GM21737 (cell line): ENCODE measurements at regions not wholly inside any gene's neighbourhood (a gene's known extent, or its start where the extent isn't known, plus 50 kb on each side); places are given as distances from the start of the nearest gene placed in this dataset.
A peak's percentile ranks its signal among the peaks of the same experiment; 100 is the strongest.
"Not testable (repeated sequence)": the region's sequence is repeated elsewhere in the genome, so short reads cannot be mapped to it uniquely, and the experiment has no call there.

Experiments used
- ATAC-seq: cut with Tn5 transposase; IDR thresholded peaks from one replicate; pipeline ENCODE4 v1.9.1; 2021; ENCODE audit warnings: mild to moderate bottlenecking, moderate library complexity; ENCODE audit not compliant: unreplicated experiment

DNA sequence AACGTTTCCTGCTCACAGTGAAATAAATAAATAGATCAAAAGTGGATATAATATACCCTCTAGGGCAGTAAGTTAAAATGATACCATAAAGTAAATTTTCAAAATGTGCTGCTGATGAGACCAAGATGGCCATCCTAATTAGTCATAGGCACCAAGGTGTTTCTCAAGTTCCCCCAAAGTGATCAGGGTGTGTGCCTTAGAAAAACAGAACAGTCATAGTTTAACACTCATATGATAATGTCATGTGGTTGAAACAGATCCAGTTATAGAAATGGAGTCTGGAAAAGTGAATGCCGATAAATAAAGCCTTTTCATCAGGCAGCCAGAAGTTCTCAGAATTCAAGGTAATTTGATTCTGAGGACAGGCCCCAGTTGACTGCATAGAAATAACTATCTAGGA is 161.5 kb upstream of the CDKN2B start:
- ATAC-seq, result no peak

DNA sequence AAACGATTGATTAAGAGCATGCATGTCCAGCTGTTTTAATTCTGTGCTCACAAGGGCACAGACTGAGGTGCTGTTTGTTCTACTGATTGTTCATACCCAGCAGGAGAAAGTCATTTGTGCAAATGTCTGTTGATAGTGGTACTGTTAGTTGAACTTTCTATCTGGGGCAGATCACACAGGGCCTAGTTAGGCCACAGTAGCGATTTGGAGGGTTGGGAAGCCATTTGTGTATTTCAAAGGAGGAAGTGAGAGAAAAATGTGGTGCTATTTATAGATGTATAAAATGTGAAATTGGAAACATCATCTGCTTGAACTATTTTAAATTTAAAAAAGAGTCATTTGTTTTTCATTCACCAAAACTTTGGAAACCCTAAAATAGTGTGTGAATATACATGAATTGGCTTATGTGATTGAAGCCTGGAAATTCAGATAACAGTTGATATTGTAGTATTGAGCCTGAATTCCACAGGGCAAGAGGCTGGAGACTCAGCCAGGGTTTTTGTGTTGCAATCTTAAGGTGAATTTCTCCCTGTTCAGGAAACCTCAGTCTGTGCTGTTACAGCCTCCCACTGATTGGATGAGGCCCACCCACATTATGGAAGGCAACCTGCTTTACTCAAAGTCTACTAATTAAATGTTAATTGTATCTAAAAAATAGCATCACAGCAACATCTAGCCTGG is 162.0 kb upstream of the CDKN2B start:
- no peak for ATAC-seq

DNA sequence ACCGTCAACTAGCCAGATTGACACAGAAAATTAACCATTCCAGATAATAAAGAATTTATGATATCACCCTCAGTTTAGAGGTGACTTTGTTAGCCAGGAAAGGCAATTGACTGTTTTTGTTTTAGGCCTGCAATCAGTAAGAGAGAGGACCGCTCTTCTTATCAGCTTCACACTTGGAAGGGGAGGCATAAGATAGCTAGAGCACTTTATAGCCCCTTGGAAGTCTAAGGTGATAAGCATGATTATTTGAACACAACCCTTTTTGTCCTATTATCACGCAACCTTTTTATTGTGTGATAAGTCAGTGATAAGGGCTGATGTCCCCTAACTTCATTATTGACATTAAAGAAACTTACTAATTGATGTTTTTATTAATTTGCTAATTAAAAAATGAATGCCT is 162.6 kb upstream of the CDKN2B start:
- no peak for ATAC-seq

DNA sequence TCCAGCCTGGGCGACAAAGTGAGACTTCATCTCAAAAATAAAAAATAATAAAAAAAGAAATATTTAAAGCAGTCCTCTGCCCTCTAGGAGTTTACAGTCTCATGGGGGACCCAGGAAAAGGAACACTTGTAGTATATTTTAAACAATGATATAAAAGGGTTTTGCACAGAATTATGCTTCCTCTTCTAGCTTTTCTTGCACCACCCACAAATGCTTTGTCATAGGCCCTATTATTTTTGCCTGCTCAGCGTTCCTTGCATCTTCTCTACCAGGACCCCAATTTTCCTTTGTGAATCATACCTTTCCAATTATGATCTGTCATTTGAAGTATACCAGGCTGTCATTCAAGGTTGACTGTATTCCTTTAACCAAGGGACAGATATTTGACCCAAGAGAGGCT is 164.8 kb upstream of the CDKN2B start:
- no peak for ATAC-seq

DNA sequence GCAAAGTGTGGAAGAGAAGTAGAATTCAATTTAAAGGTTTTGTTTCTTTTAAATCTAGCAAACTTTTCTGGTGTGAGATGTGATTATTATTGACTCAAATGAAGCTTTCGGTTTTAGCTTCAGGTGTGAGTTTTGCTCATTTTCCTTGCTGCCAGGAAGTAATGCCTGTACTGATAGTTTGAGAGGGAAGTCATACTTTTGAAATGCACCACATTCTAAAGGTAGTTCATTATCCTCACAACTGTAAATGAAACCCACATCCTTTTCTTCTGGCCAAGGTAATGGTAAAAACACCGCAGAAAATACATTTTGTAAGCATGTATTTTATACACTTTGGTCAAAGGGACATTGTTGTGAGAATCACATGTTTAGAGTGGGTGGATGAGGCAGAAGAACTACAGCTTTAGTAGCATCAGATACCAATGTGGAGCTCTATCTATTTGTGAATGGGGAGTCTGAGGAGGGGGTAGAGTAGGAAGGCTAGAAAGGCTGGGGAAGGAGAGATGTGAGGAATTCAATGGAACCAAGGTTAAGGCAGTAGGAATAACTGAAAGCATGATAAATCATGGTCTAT is 167.0 kb upstream of the CDKN2B start:
- peak; percentile 46 for ATAC-seq

DNA sequence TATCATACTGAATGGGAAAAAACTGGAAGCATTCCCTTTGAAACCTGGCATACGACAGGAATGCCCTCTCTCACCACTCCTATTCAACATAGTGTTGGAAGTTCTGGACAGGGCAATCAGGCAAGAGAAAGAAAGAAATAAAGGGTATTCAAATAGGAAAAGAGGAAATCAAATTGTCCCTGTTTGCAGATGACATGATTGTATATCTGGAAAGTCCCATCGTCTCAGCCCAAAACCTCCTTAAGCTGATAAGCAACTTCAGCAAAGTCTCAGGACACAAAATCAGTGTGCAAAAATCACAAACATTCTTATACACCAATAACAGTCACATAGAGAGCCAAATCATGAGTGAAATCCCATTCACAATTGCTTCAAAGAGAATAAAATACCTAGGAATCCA is 171.9 kb upstream of the CDKN2B start:
- ATAC-seq, result not testable (repeated sequence)

DNA sequence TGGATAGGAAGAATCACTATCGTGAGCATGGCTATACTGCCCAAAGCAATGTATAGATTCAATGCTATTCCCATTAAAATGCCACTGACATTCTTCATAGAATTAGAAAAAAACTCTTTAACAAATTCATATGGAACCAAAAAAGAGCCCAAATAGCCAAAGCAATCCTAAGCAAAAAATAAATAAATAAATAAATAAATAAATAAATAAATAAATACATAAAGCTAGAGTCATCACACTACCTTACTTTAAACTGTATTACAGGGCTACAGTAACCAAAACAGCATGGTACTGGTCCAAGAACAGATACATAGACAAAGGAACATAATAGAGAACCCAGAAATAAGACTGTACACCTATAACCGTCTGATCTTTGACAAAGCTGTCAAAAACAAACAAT is 180.4 kb upstream of the CDKN2B start:
- ATAC-seq, result no peak

DNA sequence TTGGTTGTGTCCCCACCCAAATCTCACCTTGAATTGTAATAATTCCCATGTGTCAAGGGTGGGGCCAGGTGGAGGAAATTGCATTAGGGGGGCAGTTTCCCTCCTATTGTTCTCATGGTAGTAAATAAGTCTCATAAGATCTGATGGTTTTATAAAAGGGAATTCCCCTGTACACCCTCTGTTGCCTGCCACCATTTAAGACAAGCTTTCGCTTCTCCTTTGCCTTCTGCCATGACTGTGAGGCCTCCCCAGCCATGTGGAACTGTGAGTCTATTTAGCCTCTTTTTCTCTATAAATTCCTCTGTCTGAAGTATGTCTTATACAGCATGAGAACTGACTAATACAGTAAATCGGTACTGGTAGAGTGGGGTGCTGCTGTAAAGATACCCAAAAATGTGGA is 187.9 kb upstream of the CDKN2B start:
- ATAC-seq, result not testable (repeated sequence)

DNA sequence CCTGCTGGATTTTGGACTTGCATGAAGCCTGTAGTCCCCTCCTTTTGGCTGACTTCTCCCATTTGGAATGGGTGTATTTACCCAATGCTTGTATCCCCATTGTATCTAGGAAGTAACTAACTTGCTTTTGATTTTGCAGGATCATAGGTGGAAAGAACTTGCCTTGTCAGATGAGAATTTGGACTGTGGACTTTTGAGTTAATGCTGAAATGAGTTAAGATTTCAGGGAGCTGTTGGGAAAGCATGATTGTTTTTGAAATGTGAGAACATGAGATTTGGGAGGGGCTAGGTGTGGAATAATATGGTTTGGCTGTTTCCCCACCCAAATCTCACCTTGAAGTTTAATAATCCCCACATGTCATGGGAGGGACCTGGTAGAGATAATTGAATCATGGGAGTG is 189.6 kb upstream of the CDKN2B start:
- ATAC-seq, result no peak

DNA sequence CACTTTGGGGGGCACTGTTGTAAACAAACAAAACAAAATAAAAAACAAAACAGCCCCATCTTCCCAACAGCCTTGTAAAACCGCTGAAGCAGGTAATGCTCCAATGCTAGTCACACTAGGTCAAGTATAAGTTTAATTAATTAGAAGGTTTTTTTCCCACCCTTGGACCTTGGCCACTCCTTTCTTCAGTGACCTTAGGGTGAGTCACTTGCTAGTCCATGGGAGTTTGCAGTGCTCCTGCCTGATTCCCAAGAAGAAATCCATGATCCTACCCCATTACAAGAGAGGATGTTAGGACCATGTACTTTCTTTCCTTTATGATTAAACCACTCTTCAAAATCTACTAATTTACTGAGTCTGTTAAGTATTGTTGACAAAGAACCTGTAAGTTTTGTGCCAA is 192.2 kb upstream of the CDKN2B start:
- no peak for ATAC-seq

DNA sequence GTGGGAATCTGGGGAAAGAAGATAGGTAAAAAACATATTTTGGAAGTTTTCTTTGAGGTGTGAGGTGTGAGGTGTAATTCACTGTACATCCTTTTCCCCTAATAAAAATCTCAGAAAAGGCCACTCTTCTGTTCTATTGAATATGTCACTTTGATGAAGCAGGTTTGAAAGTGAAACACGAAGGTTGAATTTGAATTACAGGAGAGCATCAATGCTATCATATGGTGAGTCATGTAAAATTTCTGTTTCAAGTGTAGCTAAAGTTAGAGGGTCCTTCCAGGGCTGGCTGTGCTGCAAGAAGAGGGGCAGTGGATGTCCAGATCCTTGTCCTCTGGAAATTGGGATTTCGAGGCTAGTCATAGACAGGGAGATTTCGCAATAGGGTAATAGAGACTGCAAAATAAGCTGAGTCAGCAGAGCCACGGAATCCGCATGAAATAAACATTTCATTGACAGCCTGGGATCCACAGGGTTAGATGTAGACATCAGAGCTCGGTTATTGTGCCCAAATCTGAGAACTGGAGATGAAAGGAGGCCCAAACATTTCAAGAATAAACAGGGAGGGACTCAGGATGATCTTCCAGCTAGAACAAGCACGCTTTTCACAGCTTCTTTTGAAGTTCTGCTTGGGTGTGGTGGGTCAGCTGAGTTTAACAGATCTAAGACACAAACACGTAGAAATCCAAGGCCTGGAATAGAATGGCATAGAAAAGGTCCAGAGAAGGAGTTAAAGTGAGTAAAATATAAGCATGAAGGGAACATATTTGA is 194.4 kb upstream of the CDKN2B start:
- no peak for ATAC-seq

DNA sequence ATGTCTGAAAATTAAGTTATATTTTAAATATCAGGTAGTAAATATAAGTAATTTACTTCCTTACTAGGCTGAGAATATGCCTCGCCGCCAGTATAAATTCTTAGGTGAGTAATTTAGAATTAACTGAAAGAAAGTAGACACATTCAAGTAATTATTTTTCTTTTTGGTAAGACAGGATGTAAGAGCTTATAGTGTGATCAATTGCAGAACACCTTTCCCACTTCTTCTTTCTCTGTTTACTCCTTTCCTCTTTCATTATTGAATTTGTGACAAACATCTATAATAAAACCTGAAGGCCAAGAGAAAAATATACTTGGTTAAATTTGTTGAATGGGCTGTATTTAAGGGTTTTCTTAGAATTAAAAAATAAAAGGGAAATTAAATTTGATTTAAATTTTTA is 195.1 kb upstream of the CDKN2B start:
- ATAC-seq, result no peak

DNA sequence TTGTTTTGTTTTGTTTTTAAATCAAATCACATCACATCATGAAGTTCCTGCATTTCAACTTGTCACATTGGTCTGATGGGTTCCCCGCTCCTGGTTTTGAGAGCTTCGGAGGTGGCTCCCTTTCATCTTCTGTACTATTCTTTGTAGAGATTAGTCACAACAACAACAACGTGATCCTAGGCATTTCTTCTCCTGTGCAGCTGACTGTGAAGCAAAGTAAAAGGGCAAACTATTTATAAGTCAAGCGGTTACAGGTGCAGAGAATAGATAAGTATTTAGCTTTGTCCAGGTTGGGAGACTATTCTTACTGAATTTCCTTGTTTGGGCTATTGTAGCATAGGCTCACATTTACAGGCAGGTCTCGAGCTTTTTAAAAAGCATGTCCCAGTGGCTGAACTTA is 197.7 kb upstream of the CDKN2B start:
- ATAC-seq, result no peak

DNA sequence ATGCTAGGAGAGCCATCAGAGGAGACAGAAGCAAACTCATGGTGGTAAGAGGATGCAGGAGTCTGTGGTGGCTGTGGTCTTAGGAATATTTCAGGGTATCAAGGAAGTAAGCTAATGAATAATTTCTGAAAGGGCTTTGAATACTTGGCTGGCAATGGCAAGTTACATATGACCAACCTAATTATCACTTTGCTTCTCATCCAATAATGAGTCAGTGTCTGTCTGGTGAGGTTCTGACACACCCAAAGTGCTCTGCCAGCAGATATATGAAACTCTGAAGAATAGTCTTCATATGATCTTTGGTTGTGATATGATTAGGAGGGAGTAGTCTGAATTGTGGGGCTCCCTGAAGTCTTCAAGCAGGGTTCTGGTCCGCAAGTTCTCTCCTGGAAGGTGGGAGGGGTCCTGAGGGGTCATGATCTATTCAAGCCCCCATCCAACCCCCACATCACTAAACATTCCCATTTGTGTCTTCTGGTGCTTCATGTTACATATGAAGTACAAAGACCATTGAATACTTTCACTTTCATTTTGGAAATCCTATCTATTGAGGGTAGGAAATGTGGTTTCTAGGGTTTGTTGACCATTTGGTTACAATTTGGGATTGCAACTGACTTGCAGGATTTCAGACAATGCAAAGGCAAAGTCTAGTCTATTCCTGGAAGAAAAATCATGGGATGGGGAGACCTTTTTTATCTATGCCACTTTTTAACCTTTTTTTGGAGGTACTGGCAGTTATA is 199.9 kb upstream of the CDKN2B start:
- ATAC-seq, result no peak

DNA sequence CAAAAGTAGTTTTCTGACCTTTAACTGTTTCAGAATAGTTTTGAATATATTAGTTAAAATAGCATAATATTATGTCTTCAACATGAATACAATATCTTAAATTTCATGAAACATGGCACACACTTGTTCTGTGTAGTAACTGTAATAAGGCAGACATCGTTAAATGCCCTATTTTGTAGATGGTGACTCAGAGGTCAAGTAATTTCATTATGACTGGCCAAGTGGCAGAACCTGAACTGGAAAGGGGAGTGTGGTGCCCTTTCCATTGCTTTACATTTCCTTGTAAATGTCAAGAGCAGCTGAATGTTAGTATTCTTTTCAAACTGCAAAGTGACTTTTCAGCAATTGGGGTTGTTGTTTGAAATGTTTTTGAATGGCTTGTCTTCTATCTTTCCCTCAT is 201.2 kb upstream of the CDKN2B start:
- no peak for ATAC-seq

DNA sequence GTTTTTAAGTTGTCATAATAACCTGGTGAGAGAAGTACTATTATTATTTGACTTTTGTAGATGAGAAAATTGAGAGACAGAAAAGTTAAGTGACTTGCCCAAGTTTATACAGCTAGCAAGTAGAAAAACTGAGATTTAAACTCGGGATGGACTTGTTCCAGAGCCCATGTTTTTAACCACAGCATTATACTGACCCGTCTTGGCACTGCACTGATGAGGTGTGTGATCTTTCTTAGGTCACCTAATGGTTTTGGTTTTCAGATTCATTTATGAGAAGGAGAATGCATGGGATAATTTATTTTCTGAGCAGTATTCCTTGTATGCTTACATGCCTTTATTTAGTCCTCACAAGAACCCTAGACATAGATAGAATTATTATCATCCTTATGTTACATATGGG is 201.8 kb upstream of the CDKN2B start:
- ATAC-seq, result no peak

DNA sequence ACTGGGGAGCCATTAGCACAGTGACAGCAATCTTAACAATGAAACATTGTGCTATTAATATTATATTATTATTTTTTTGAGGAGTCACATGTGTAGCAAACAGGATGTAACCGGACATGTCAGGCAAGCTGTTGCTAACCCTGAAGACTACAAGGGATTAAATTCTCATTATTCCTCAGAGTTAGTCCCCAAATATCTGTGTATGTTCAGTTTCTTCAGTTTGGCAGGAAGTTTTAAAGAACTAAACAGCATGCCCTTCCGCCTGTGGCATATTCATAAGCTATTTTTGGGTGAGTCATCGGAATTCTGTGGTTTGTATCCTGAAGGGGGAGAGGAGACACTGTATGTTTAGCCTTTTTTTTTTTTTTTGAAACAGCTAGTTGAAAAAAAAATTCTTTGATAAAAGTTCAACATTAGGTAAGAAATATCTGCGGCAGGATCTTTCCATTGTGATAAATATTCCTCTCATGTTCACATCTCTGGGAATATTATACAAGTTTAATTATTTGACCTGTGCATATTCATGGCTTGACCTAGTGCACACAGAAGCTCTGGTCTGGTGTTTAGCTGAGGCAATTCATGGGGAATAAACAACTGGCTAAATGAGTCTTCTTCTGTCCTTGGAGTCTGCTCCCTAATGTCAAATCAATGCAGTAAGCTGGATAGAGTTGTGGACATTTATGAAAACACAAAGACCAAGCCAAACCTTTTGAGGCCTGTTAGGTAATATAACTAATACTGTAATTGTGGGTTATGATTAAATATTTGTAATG is 202.7 kb upstream of the CDKN2B start:
- no peak for ATAC-seq

DNA sequence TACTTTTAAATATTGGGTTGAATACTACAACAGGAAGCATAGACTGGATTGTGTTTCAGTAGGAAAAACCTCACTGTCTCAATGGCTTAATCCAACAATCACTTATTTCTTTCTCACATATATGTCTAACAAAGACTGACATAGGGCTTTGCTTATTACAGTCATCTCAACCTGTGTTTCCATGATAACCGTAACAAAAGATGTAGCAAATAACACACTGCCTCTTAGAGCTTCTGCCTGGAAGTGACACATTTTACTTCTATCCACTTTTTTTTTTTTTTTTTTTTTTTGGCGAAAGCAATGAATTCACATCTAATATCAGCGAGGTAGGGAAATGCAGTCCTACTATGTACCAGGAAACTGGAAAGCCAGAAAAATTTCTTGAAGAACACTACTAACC is 204.9 kb upstream of the CDKN2B start:
- no peak for ATAC-seq

DNA sequence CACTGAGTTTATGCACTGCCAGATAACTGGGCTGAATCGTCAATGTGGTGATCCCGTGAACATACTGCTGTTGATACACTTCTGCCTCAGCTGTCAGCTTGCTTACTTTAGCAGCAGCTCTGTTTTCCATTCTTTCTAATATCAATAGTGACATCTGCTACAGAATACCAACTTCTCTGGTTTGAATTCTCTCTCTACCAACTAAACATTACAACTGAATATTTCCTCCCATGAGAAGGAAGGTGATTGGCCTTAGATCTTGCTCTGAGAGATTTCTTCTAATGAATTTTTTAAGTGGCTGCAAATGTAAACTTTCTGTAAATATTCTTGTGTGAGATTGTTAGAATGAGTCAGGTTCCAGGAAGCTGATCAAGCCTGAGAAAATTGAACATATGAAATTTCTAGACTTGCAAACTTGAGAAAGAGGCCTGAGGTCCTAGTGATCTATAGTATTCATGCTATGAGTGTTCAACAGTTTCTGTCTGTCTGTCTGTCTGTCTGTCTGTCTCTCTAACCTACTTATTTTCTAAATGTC is 205.5 kb upstream of the CDKN2B start:
- ATAC-seq, result no peak

DNA sequence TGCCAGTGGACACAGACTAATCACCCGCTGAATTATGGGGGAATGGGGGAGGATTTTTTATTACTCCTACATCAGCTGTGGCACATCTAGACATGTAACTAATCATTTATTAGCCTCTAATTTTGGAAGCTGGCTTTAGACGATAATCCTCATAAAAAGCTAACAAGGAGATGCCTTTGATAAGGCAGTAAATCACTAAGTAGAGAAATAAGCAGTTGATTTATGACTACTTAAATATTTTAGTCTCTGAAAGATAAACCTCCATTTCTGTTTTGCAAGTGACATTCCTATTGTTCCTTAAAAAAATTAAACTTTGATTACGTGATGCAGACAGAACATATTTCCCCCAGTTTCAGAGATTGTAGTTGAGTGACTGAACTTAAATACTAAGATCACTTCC is 206.4 kb upstream of the CDKN2B start:
- ATAC-seq, result no peak

DNA sequence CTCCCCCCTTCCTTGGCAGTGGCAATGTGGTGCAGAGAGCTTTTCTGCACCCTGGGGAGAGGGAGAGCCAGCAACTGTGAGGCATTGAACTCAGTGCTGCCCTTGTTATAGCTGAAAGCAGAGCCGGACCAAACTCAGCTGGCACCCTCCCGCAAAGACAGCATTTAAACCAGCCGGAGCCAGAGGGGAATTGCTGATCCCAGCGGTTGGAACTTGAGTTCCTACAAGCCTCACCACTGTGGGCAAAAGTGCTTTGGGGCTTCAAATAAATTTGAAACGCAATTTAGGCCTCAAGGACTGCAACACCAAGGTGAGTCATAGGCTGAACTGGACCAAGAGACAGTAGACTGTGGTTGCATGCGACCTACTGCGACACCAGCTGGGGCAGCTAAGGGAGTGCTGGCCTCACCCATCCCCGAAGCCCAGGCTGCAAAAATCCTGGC is 207.6 kb upstream of the CDKN2B start:
- ATAC-seq, result no peak
